Keratinocyte (primary cell): ENCODE measurements at regions not wholly inside any gene's neighbourhood (a gene's known extent, or its start where the extent isn't known, plus 50 kb on each side); places are given as distances from the start of the nearest gene placed in this dataset.

Experiments used
- DNase-seq: peaks from one replicate; pipeline ENCODE4 v3.0.0-alpha.2; 2011; ENCODE audit warnings: low read depth, missing footprints, low spot score
- FAIRE-seq: peaks from 2 replicates; lab custom pipeline; 2011; peaks lifted over from hg19 to GRCh38; lab: Jason Lieb, UNC
- H2AFZ ChIP-seq: 2 replicates; pipeline ENCODE4 v1.6.0; 2012; ENCODE audit warnings: low read length, control low read depth, inconsistent platforms; ENCODE audit not compliant: control insufficient read depth
- H3K27ac ChIP-seq: 2 replicates; pipeline ENCODE4 v1.5.1; 2011; ENCODE audit warnings: low read length; ENCODE audit not compliant: control insufficient read depth, insufficient read depth
- H3K27me3 ChIP-seq: 3 replicates; pipeline ENCODE4 v1.6.0; 2011; ENCODE audit warnings: low read length; ENCODE audit not compliant: control insufficient read depth, insufficient read depth; ENCODE audit errors: extremely low read depth
- H3K36me3 ChIP-seq, 2 experiments: 2 replicates in 1 of 2; 3 replicates in 1 of 2; pipeline ENCODE4 v1.5.1; 2011; ENCODE audit warnings: low read length in 2 of 2, mild to moderate bottlenecking in 1 of 2; ENCODE audit not compliant: control insufficient read depth in 2 of 2, insufficient read depth in 2 of 2; ENCODE audit errors: extremely low read depth in 1 of 2
- H3K4me1 ChIP-seq: 3 replicates; pipeline ENCODE4 v1.5.1; 2011; ENCODE audit warnings: low read length; ENCODE audit not compliant: control insufficient read depth, insufficient read depth; ENCODE audit errors: extremely low read depth
- H3K4me2 ChIP-seq: 3 replicates; pipeline ENCODE4 v1.6.0; 2011; ENCODE audit warnings: low read depth, low read length; ENCODE audit not compliant: control insufficient read depth, insufficient read depth; ENCODE audit errors: extremely low read depth
- H3K4me3 ChIP-seq, 3 experiments: fragments of 200-600 bp in 1 of 3; sonication (generic) in 1 of 3; 2 replicates in 2 of 3; 3 replicates in 1 of 3; pipeline ENCODE4 v1.5.1; 2011 to 2016; ENCODE audit warnings: low read length in 3 of 3, mild to moderate bottlenecking in 3 of 3, control low read depth in 2 of 3, inconsistent platforms in 1 of 3, low read depth in 1 of 3, mixed read lengths in 1 of 3, mixed run types in 1 of 3, moderate library complexity in 1 of 3; ENCODE audit not compliant: control insufficient read depth in 2 of 3, insufficient read depth in 2 of 3; ENCODE audit errors: extremely low read depth in 1 of 3
- H3K79me2 ChIP-seq: 2 replicates; pipeline ENCODE4 v1.6.0; 2012; ENCODE audit warnings: low read length; ENCODE audit not compliant: control insufficient read depth, insufficient read depth
- H3K9ac ChIP-seq: 3 replicates; pipeline ENCODE4 v1.6.0; 2011; ENCODE audit warnings: low read length; ENCODE audit not compliant: control insufficient read depth, insufficient read depth; ENCODE audit errors: extremely low read depth
- H3K9me1 ChIP-seq: 3 replicates; pipeline ENCODE4 v1.6.0; 2011; ENCODE audit warnings: low read length; ENCODE audit not compliant: control insufficient read depth, insufficient read depth; ENCODE audit errors: extremely low read depth
- H3K9me3 ChIP-seq: 2 replicates; pipeline ENCODE4 v1.5.1; 2012; ENCODE audit warnings: low read depth, low read length; ENCODE audit not compliant: control insufficient read depth
- H4K20me1 ChIP-seq: 3 replicates; pipeline ENCODE4 v1.6.0; 2011; ENCODE audit warnings: low read length; ENCODE audit not compliant: control insufficient read depth, insufficient read depth; ENCODE audit errors: extremely low read depth
- CTCF ChIP-seq, 3 experiments: IDR thresholded peaks in 1 of 3; conservative IDR thresholded peaks in 1 of 3; optimal IDR thresholded peaks in 1 of 3; 2 replicates in 2 of 3; 3 replicates in 1 of 3; pipeline versions ENCODE3 to v1.5.1; 2011; ENCODE audit warnings: low read length in 3 of 3, mild to moderate bottlenecking in 3 of 3, moderate library complexity in 2 of 3, control low read depth in 1 of 3, inconsistent platforms in 1 of 3; ENCODE audit not compliant: insufficient read depth in 2 of 3; ENCODE audit errors: extremely low read depth in 1 of 3
- EZH2 ChIP-seq: IDR thresholded peaks from one replicate; pipeline ENCODE4 v1.6.1; 2012; ENCODE audit warnings: inconsistent platforms, mild to moderate bottlenecking, low read length, moderate library complexity
- dilution Hi-C: fragments of 300-500 bp; cut with MboI; formaldehyde crosslinking; loops from one replicate; pipeline ENCODE4 v1.7.0; 2020; ENCODE audit warnings: low sequenced_read_pairs; ENCODE audit not compliant: extremely low pct_ligation_motif_present

GRCh38 chr12:58419905-58420304 lies 478.5 kb downstream of the ATP23 start:
- Histone ChIP-seq H3K27me3 (no peaks in the 10 kb centered on the region), H3K79me2 (no peaks in the 10 kb centered on the region), H3K9ac (peak overlapping the region; percentile 52), H3K27ac (peak overlapping the region; percentile 77), H2AFZ (no peak overlapping the region), H4K20me1 (no peaks in the 10 kb centered on the region), H3K4me1 (peaks cover 50% of the 10 kb centered on the region), H3K4me3 (peak overlapping the region in 1 of 3 experiments; percentile 9), H3K36me3 (no peaks in the 10 kb centered on the region), H3K4me2 (peak overlapping the region; percentile 72), H3K9me1 (no peaks in the 10 kb centered on the region), H3K9me3 (no peaks in the 10 kb centered on the region)
- no peak for TF ChIP-seq EZH2
- no peak for TF ChIP-seq CTCF (optimal IDR thresholded peaks at IDR 0.05 in 1 of 3, IDR thresholded peaks at IDR 0.05 in 1 of 3, conservative IDR thresholded peaks at IDR 0.05 in 1 of 3; ENCODE audit: extremely low read depth in 1 of 3, insufficient read depth in 2 of 3, low read length in 3 of 3)
- dilution Hi-C loops, result no loop called here
- peak; percentile 52 for FAIRE-seq
- DNase-seq, result no peak

- peak overlapping the region; percentile 25 for H2AFZ ChIP-seq
- DNase-seq (no peak), FAIRE-seq (peak; percentile 77)
- H3K79me2 ChIP-seq, result no peaks in the 10 kb centered on the region
- H3K4me1 ChIP-seq, result peaks cover 51% of the 10 kb centered on the region
- dilution Hi-C loops, result no loop called here
- no peaks in the 10 kb centered on the region for H3K9me1 ChIP-seq
- H3K9me3 ChIP-seq, result no peaks in the 10 kb centered on the region
- TF ChIP-seq EZH2, result no peak
- no peak for TF ChIP-seq CTCF (optimal IDR thresholded peaks at IDR 0.05 in 1 of 3, IDR thresholded peaks at IDR 0.05 in 1 of 3, conservative IDR thresholded peaks at IDR 0.05 in 1 of 3; ENCODE audit: extremely low read depth in 1 of 3, insufficient read depth in 2 of 3, low read length in 3 of 3)
- peak overlapping the region; percentile 52 for H3K9ac ChIP-seq
- peak overlapping the region; percentile 72 for H3K4me2 ChIP-seq
- no peaks in the 10 kb centered on the region for H3K27me3 ChIP-seq
- no peak overlapping the region for H3K4me3 ChIP-seq
- H3K36me3 ChIP-seq, result no peaks in the 10 kb centered on the region
- peak overlapping the region; percentile 77 for H3K27ac ChIP-seq
- no peaks in the 10 kb centered on the region for H4K20me1 ChIP-seq
These were observed 479.1 kb downstream of the ATP23 start for GRCh38 chr12:58420503-58420902.
